Astrocyte of the cerebellum (primary cell): ENCODE measurements at regions not wholly inside any gene's neighbourhood (a gene's known extent, or its start where the extent isn't known, plus 50 kb on each side); places are given as distances from the start of the nearest gene placed in this dataset.

Experiments
- DNase-seq: peaks from one replicate; pipeline ENCODE4 v3.0.0-alpha.2; 2011; ENCODE audit warnings: low read depth
- H3K4me3 ChIP-seq: 2 replicates; pipeline ENCODE4 v1.5.1; 2011; ENCODE audit warnings: mild to moderate bottlenecking, low read depth, low read length, moderate library complexity
- in situ Hi-C: cut with HindIII; loops from 2 replicates; pipeline ENCODE4 v1.10.0; 2017; ENCODE audit warnings: low sequenced_read_pairs
- TF ChIP-seq, protein P1 (sequence below): IDR thresholded peaks from 2 replicates; pipeline ENCODE4 v1.5.1; 2012; ENCODE audit warnings: low read length, low read depth, moderate library complexity, mild to moderate bottlenecking; ENCODE audit errors: missing control alignments

GRCh38 chr13:74466020-74466419, 331.8 kb upstream of the KLF12 start:
- TF ChIP-seq, protein P1, sequence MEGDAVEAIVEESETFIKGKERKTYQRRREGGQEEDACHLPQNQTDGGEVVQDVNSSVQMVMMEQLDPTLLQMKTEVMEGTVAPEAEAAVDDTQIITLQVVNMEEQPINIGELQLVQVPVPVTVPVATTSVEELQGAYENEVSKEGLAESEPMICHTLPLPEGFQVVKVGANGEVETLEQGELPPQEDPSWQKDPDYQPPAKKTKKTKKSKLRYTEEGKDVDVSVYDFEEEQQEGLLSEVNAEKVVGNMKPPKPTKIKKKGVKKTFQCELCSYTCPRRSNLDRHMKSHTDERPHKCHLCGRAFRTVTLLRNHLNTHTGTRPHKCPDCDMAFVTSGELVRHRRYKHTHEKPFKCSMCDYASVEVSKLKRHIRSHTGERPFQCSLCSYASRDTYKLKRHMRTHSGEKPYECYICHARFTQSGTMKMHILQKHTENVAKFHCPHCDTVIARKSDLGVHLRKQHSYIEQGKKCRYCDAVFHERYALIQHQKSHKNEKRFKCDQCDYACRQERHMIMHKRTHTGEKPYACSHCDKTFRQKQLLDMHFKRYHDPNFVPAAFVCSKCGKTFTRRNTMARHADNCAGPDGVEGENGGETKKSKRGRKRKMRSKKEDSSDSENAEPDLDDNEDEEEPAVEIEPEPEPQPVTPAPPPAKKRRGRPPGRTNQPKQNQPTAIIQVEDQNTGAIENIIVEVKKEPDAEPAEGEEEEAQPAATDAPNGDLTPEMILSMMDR = no peak
- in situ Hi-C loops = no loop called here
- no peak overlapping the region for H3K4me3 ChIP-seq
- DNase-seq = no peak

- in situ Hi-C loops = no loop called here
- TF ChIP-seq, protein P1 = no peak
Measured at GRCh38 chr13:74465271-74465670, 331.1 kb upstream of the KLF12 start.

DNA sequence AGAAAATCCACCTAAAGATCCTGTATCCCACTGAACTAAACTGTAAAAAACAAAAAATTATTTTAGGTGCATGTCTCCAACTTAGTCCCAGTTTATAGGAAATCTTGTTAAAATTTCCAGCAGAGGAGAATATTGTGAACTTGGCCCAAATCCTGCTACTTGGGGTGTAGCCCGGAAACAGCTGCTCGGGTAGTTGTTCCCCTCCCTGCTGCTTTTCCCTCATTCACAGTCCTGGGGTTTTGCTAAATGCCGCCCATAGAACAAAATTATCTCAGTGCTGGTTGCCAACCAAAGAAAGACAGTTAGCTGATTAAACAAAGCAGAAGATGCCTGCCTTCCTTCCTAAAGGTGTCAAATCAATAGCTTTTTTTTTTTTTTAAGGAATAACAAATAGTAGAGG, 330.5 kb upstream of the KLF12 start:
- no peak overlapping the region for H3K4me3 ChIP-seq
- TF ChIP-seq, protein P1 = no peak
- no peak for DNase-seq
- in situ Hi-C loops = no loop called here

More at GRCh38 chr13:74465271-74465670, 331.1 kb upstream of the KLF12 start:
- H3K4me3 ChIP-seq = no peak overlapping the region
- no peak for DNase-seq

GRCh38 chr13:74461011-74461410, 326.8 kb upstream of the KLF12 start:
- in situ Hi-C loops = no loop called here
- H3K4me3 ChIP-seq = no peak overlapping the region
- TF ChIP-seq, protein P1 = no peak
- no peak for DNase-seq

DNA sequence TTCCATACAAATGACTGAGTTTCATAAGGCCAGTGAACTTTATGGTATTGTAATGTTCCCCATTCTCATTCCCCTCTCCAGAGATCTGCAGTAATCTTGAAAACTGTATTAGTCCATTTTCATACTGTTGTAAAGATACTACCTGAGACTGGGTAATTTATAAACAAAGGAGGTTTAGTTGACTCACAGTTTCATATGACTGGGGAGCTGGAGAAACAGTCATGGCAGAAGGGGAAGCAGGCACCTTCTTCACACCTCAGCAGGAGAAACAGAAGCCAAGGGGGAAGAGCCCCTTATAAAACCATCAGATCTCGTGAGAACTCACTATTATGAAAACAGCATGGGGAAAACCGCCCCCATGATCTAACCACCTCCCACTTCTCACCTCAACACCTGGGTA, 318.7 kb upstream of the KLF12 start:
- no peak for DNase-seq
- TF ChIP-seq, protein P1 = no peak
- H3K4me3 ChIP-seq = no peak overlapping the region
- in situ Hi-C loops = no loop called here

DNA sequence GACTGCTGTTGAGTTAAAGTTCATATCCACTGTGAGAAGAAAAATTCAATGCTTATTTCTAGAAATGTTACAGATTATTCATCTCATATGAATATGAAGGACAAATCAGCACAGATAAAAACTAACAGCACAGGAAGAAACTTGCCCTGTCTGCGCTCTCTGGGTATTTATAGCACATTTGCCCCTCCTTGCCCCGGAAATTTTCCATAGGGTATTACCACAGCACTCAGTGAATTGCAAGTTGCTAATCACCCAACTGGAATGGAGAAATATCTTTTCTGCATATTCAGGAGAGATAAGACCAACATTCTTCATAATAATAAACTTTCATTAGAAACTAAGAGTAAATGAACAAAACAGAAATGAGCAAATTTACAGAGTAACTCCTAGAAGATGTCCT, 318.0 kb upstream of the KLF12 start:
- no peak overlapping the region for H3K4me3 ChIP-seq
- in situ Hi-C loops = no loop called here
- no peak for DNase-seq
- TF ChIP-seq, protein P1 = no peak

GRCh38 chr13:74450964-74451363, 316.8 kb upstream of the KLF12 start:
- DNase-seq = peak; percentile 15
- TF ChIP-seq, protein P1 = no peak
- in situ Hi-C loops = no loop called here
- no peak overlapping the region for H3K4me3 ChIP-seq
